Type B pancreatic cell (in vitro differentiated cells): ENCODE measurements at regions not wholly inside any gene's neighbourhood (a gene's known extent, or its start where the extent isn't known, plus 50 kb on each side); places are given as distances from the start of the nearest gene placed in this dataset.

ENCODE experiments used
- DNase-seq: peaks from one replicate; pipeline ENCODE4 v3.0.0; 2021; ENCODE audit warnings: mixed read lengths; ENCODE audit not compliant: unreplicated experiment; ENCODE audit errors: extremely low spot score
- H3K27ac Mint-ChIP-seq: 2 replicates; pipeline ENCODE4 v1.8.0; 2021; ENCODE audit warnings: mild to moderate bottlenecking, mixed read lengths
- H3K27me3 Mint-ChIP-seq: 2 replicates; pipeline ENCODE4 v1.8.0; 2021; ENCODE audit warnings: mixed read lengths
- H3K36me3 Mint-ChIP-seq: 2 replicates; pipeline ENCODE4 v1.8.0; 2021; ENCODE audit warnings: mixed read lengths
- H3K4me1 Mint-ChIP-seq: one replicate; pipeline ENCODE4 v1.8.0; 2021; ENCODE audit warnings: mixed read lengths; ENCODE audit not compliant: unreplicated experiment
- H3K4me3 Mint-ChIP-seq: 2 replicates; pipeline ENCODE4 v1.8.0; 2021; ENCODE audit warnings: mild to moderate bottlenecking, mixed read lengths
- H3K9me3 Mint-ChIP-seq: 2 replicates; pipeline ENCODE4 v1.8.0; 2021; ENCODE audit warnings: mixed read lengths
- CTCF ChIP-seq: fragments of 200-600 bp; sonication (generic); conservative IDR thresholded peaks from 2 replicates; pipeline ENCODE4 v1.5.0; 2021; ENCODE audit warnings: antibody characterized with exemption, mild to moderate bottlenecking

DNA sequence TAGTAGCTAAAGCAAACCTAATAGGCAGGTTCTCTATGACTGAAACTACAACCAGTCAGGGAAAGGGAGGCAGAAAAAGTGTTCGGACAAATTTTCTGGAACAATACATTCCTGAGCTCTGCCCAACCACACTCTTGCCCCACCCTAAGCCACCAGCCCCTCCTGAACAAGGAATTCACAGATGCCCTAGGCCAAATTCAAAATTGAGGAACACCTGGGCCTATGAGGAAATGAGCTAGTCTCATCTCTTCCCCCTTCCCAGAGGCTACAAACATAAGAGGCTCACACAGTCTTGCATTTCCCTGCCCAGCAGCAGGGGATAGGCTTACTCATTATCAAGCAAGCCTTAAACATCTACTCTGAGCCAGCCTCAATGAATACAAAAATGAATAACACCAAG lies 284.7 kb downstream of the ZNF674 start:
- no peaks in the 10 kb centered on the region for H3K27me3 Mint-ChIP-seq
- no peak for DNase-seq
- H3K4me3 Mint-ChIP-seq = peak overlapping the region; percentile 33
- no peaks in the 10 kb centered on the region for H3K36me3 Mint-ChIP-seq
- no peak for TF ChIP-seq CTCF
- H3K9me3 Mint-ChIP-seq = peaks cover 22% of the 10 kb centered on the region
- peak overlapping the region; percentile 97 for H3K27ac Mint-ChIP-seq
- peaks cover 5% of the 10 kb centered on the region for H3K4me1 Mint-ChIP-seq

- H3K9me3 Mint-ChIP-seq = peaks cover 22% of the 10 kb centered on the region
- H3K4me1 Mint-ChIP-seq = peaks cover 14% of the 10 kb centered on the region
- H3K36me3 Mint-ChIP-seq = no peaks in the 10 kb centered on the region
- no peak for DNase-seq
- H3K27ac Mint-ChIP-seq = no peak overlapping the region
- no peaks in the 10 kb centered on the region for H3K27me3 Mint-ChIP-seq
- no peak overlapping the region for H3K4me3 Mint-ChIP-seq
- no peak for TF ChIP-seq CTCF
Measured at GRCh38 chrX:46258356-46258755, 286.9 kb downstream of the ZNF674 start.

DNA sequence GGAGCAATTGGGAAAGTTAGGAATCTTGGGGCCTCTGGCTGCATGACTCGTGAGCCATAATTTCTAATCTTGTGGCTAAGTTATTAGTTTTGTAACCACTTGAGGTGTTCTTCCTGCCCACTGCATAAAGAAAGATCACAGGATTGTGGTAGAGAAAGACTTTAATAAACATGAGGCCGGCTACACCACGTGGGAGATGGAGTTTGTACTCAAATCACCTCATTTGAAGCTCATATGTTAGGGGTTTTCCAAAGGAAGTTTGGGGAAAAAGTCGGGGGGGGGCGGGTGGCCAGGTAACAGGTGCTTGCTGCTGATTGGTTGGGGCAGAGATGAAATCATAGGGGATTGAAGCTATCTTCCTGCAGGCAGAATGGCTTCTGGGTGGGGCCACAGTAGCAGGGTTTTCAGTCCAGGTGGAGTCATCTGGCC lies 287.8 kb downstream of the ZNF674 start:
- Mint-ChIP-seq H3K27ac (no peak overlapping the region), H3K36me3 (no peaks in the 10 kb centered on the region), H3K27me3 (no peaks in the 10 kb centered on the region), H3K9me3 (peaks cover 21% of the 10 kb centered on the region), H3K4me1 (peaks cover 13% of the 10 kb centered on the region), H3K4me3 (no peak overlapping the region)
- no peak for TF ChIP-seq CTCF
- no peak for DNase-seq

DNA sequence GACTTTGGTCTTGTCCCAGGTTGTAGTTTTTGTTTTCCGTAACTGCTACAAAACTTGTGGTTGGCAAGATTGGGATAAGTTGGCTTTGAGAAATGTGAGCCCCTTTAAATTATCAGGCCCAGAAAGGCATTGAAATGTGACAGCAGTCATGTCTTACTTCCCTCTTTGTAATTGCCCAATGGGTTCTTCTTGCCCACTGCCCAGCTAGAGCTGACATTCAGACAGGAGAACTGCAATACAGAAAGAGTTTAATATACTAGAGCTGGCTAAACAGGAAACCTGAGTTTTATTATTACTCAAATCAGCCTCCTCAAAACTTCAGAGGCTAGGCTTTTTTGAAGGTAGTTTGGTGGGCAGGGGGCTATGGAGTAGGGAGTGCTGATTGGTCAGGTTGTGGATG lies 288.3 kb downstream of the ZNF674 start:
- Mint-ChIP-seq H3K36me3 (no peaks in the 10 kb centered on the region), H3K4me1 (peaks cover 11% of the 10 kb centered on the region), H3K4me3 (no peak overlapping the region), H3K9me3 (peaks cover 16% of the 10 kb centered on the region), H3K27me3 (no peaks in the 10 kb centered on the region), H3K27ac (no peak overlapping the region)
- DNase-seq = no peak
- no peak for TF ChIP-seq CTCF

DNA sequence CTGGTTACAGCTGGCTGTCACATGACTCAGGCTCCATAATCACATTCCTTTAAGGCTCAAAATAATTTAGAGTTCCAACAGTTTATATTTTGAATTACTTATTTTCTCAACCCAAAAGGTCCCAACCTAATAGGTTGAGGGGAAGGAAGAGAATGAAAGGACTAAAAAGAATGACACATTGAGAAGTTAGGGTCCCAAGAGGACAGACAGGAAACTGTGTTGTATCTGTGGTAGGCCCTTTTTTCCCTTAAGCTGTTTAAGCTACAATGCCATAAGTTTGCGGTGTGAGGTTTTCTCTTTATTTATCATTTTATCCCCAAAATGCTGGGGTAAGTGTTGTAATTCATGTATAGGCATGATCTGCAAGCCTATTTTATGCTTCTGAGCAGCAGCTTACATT lies 290.2 kb downstream of the ZNF674 start:
- H3K9me3 Mint-ChIP-seq = peaks cover 13% of the 10 kb centered on the region
- peak overlapping the region; percentile 61 for H3K27ac Mint-ChIP-seq
- peaks cover 11% of the 10 kb centered on the region for H3K4me1 Mint-ChIP-seq
- H3K4me3 Mint-ChIP-seq = no peak overlapping the region
- no peaks in the 10 kb centered on the region for H3K36me3 Mint-ChIP-seq
- no peak for TF ChIP-seq CTCF
- no peaks in the 10 kb centered on the region for H3K27me3 Mint-ChIP-seq
- no peak for DNase-seq

- H3K4me1 Mint-ChIP-seq = peaks cover 11% of the 10 kb centered on the region
- no peak overlapping the region for H3K4me3 Mint-ChIP-seq
- DNase-seq = no peak
- no peaks in the 10 kb centered on the region for H3K27me3 Mint-ChIP-seq
- peak overlapping the region; percentile 61 for H3K27ac Mint-ChIP-seq
- H3K36me3 Mint-ChIP-seq = no peaks in the 10 kb centered on the region
- no peak for TF ChIP-seq CTCF
- H3K9me3 Mint-ChIP-seq = peaks cover 13% of the 10 kb centered on the region
Measured at GRCh38 chrX:46254641-46255040, 290.6 kb downstream of the ZNF674 start.
